ENCODE measurements at regions not wholly inside any gene's neighbourhood (a gene's known extent, or its start where the extent isn't known, plus 50 kb on each side); places are given as distances from the start of the nearest gene placed in this dataset.

DNA sequence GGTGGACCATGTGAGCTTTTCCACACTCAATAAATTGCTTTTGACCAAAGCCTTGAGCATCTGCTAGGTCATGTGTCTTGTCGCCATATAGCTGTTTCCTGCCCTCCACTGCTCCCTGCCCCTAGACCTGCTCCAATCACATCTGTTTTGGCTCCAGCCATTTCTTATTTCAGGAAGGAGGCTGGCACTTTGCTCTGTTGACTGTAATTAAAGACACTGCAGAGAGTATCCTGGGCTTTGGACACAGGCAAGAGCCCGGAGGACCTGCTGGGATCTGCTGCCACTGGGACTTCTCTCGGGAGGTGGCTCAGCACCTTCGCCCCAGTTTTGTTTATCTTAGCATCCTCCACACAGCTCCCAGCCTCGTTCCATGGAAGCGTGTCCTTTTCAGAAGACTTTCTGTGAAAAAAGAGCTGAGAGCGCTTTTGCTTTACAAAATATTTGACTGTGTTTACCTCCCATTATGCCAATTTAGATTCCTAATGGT is 153.2 kb downstream of the MED10 start:
- TF ChIP-seq POLR2AphosphoS5 (IDR thresholded peaks at IDR 0.05) = no peak
- TF ChIP-seq, protein P1, sequence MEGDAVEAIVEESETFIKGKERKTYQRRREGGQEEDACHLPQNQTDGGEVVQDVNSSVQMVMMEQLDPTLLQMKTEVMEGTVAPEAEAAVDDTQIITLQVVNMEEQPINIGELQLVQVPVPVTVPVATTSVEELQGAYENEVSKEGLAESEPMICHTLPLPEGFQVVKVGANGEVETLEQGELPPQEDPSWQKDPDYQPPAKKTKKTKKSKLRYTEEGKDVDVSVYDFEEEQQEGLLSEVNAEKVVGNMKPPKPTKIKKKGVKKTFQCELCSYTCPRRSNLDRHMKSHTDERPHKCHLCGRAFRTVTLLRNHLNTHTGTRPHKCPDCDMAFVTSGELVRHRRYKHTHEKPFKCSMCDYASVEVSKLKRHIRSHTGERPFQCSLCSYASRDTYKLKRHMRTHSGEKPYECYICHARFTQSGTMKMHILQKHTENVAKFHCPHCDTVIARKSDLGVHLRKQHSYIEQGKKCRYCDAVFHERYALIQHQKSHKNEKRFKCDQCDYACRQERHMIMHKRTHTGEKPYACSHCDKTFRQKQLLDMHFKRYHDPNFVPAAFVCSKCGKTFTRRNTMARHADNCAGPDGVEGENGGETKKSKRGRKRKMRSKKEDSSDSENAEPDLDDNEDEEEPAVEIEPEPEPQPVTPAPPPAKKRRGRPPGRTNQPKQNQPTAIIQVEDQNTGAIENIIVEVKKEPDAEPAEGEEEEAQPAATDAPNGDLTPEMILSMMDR (IDR thresholded peaks at IDR 0.05) = no peak
- no peak for TF ChIP-seq POLR2A (IDR thresholded peaks at IDR 0.05; ENCODE audit: low read depth)
- no peak for TF ChIP-seq EP300 (IDR thresholded peaks at IDR 0.05)
